MM.1S (cell line): ENCODE measurements at regions not wholly inside any gene's neighbourhood (a gene's known extent, or its start where the extent isn't known, plus 50 kb on each side); places are given as distances from the start of the nearest gene placed in this dataset.
"Not testable (repeated sequence)": the region's sequence is repeated elsewhere in the genome, so short reads cannot be mapped to it uniquely, and the experiment has no call there.

ENCODE experiments used
- CTCF ChIP-seq: fragments of 300-600 bp; sonication (generic); IDR thresholded peaks from 2 replicates; pipeline ENCODE4 v1.5.1; 2016; ENCODE audit warnings: antibody characterized with exemption, low read length, mixed read lengths
- EZH2 ChIP-seq: fragments of 300-600 bp; sonication (generic); optimal IDR thresholded peaks from 2 replicates; pipeline ENCODE3; 2017; ENCODE audit warnings: low read depth, mild to moderate bottlenecking, antibody characterized with exemption, low read length, mixed read lengths

DNA sequence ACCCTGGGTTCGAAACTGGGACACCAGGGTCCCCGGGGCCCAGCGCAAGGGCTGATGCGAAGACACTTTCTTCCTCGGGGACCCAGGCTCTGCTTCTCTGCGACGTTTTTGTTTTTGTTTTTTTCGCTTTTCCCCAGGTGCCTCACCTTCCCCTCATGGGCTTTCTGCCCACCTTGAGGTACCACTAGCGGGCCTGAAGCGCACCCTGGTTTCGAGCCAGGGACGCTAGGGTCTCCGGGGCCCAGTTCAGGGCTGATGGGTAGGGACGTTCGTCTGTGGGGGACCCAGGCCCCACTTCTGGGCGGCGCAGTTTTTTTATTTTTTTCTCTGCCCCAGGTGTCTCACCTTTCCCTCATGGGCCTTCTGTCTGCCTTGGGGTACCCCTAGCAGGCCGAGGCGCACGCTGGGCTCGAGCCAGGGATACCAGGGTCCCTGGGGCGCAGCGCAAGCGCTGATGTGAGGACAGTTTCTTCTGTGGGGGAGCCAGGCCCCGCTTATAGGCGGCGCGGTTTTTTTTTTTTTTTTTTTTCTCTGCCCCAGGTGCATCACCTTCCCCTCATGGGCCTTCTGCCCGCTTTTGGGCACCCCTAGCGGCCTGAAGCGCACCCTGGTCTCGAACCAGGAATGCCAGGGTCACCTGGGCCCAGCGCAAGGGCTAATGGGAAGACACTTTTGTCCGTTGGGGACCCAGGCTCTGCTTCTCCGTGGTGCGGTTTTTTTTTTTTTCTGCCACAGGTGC lies 166.8 kb upstream of the ZNG1F start:
- not testable (repeated sequence) for TF ChIP-seq CTCF, EZH2
